MM.1S (cell line): ENCODE measurements at regions not wholly inside any gene's neighbourhood (a gene's known extent, or its start where the extent isn't known, plus 50 kb on each side); places are given as distances from the start of the nearest gene placed in this dataset.

Experiments
- DNase-seq: peaks from one replicate; pipeline ENCODE4 v3.0.0-alpha.2; 2015
- H2AFZ ChIP-seq: fragments of 300-600 bp; sonication (generic); 2 replicates; pipeline ENCODE4 v1.6.0; 2016; ENCODE audit warnings: antibody characterized with exemption, low read length
- H3F3A ChIP-seq: fragments of 300-600 bp; sonication (generic); 2 replicates; pipeline ENCODE4 v1.6.1; 2016; ENCODE audit warnings: mild to moderate bottlenecking, antibody characterized with exemption, low read length, moderate library complexity, mixed read lengths; ENCODE audit not compliant: insufficient read depth
- H3K27ac ChIP-seq: fragments of 300-600 bp; sonication (generic); 2 replicates; pipeline ENCODE4 v1.5.1; 2016; ENCODE audit warnings: mild to moderate bottlenecking, low read length
- H3K27me3 ChIP-seq: fragments of 300-600 bp; sonication (generic); replicated peaks from 2 replicates; pipeline ENCODE4 v1.6.0; 2016; ENCODE audit warnings: low read length; ENCODE audit not compliant: insufficient read depth
- H3K36me3 ChIP-seq: fragments of 300-600 bp; sonication (generic); replicated peaks from 2 replicates; pipeline ENCODE4 v1.6.1; 2016; ENCODE audit warnings: mild to moderate bottlenecking, low read length, mixed read lengths; ENCODE audit not compliant: insufficient read depth
- H3K4me1 ChIP-seq: fragments of 300-600 bp; sonication (generic); 2 replicates; pipeline ENCODE4 v1.6.1; 2016; ENCODE audit warnings: low read length, mixed read lengths
- H3K4me2 ChIP-seq: fragments of 300-600 bp; sonication (generic); 2 replicates; pipeline ENCODE4 v1.6.0; 2016; ENCODE audit warnings: low read depth, low read length
- H3K4me3 ChIP-seq: fragments of 300-600 bp; sonication (generic); 2 replicates; pipeline ENCODE4 v1.5.1; 2016; ENCODE audit warnings: low read length, mixed read lengths
- H3K79me2 ChIP-seq: fragments of 300-600 bp; sonication (generic); 2 replicates; pipeline ENCODE4 v1.6.1; 2016; ENCODE audit warnings: mixed run types, low read length, mixed read lengths
- H3K9ac ChIP-seq: fragments of 300-600 bp; sonication (generic); 2 replicates; pipeline ENCODE4 v1.6.1; 2016; ENCODE audit warnings: low read length, mixed read lengths
- H3K9me2 ChIP-seq: fragments of 300-600 bp; sonication (generic); replicated peaks from 2 replicates; pipeline ENCODE4 v1.6.1; 2016; ENCODE audit warnings: mild to moderate bottlenecking, low read length, mixed read lengths; ENCODE audit not compliant: insufficient read depth
- H3K9me3 ChIP-seq: fragments of 300-600 bp; sonication (generic); replicated peaks from 2 replicates; pipeline ENCODE4 v1.6.1; 2016; ENCODE audit warnings: mild to moderate bottlenecking, low read length, mixed read lengths; ENCODE audit not compliant: insufficient read depth
- H4K20me1 ChIP-seq: fragments of 300-600 bp; sonication (generic); 2 replicates; pipeline ENCODE4 v1.6.1; 2016; ENCODE audit warnings: mild to moderate bottlenecking, low read length, moderate library complexity, mixed read lengths; ENCODE audit not compliant: insufficient read depth
- EZH2 ChIP-seq: fragments of 300-600 bp; sonication (generic); optimal IDR thresholded peaks from 2 replicates; pipeline ENCODE3; 2017; ENCODE audit warnings: low read depth, mild to moderate bottlenecking, antibody characterized with exemption, low read length, mixed read lengths
- EZH2phosphoT487 ChIP-seq: fragments of 300-600 bp; sonication (generic); IDR thresholded peaks from 2 replicates; pipeline ENCODE4 v1.6.1; 2018; ENCODE audit warnings: antibody characterized with exemption, low read length
- TF ChIP-seq, protein P1 (sequence below): fragments of 300-600 bp; sonication (generic); IDR thresholded peaks from 2 replicates; pipeline ENCODE4 v1.5.1; 2016; ENCODE audit warnings: antibody characterized with exemption, low read length, mixed read lengths

DNA sequence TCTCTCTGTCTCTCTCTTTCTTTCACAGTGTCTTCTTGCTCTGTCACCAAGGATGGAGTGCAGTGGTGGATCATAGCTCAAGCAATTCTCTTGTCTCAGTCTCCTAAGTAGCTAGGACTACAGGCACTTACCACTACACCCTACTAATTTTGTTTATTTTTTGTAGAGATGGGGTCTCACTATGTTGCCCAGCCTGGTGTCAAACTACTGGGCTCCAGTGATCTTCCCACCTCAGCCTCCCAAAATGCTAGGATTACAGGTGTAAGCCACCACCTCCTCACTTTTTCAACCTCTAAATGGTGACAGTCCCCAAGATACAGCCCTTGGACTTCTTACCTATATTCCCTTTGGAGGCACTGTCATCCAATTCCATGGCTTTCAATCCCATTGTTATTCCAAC is 50.5 kb upstream of the PUM1 start:
- Histone ChIP-seq H3K9ac (no peak overlapping the region), H3K9me3 (no peaks in the 10 kb centered on the region), H3K4me3 (no peak overlapping the region), H3K9me2 (no peaks in the 10 kb centered on the region), H3K36me3 (no peaks in the 10 kb centered on the region), H3K27ac (no peak overlapping the region), H4K20me1 (no peaks in the 10 kb centered on the region), H3K27me3 (no peaks in the 10 kb centered on the region), H3K79me2 (no peaks in the 10 kb centered on the region), H3K4me1 (no peaks in the 10 kb centered on the region), H2AFZ (no peak overlapping the region), H3K4me2 (no peak overlapping the region), H3F3A (no peaks in the 10 kb centered on the region)
- no peak for TF ChIP-seq EZH2
- TF ChIP-seq, protein P1, sequence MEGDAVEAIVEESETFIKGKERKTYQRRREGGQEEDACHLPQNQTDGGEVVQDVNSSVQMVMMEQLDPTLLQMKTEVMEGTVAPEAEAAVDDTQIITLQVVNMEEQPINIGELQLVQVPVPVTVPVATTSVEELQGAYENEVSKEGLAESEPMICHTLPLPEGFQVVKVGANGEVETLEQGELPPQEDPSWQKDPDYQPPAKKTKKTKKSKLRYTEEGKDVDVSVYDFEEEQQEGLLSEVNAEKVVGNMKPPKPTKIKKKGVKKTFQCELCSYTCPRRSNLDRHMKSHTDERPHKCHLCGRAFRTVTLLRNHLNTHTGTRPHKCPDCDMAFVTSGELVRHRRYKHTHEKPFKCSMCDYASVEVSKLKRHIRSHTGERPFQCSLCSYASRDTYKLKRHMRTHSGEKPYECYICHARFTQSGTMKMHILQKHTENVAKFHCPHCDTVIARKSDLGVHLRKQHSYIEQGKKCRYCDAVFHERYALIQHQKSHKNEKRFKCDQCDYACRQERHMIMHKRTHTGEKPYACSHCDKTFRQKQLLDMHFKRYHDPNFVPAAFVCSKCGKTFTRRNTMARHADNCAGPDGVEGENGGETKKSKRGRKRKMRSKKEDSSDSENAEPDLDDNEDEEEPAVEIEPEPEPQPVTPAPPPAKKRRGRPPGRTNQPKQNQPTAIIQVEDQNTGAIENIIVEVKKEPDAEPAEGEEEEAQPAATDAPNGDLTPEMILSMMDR: no peak
- no peak for TF ChIP-seq EZH2phosphoT487
- DNase-seq: no peak
